Prostate gland (tissue), 2 donors: ENCODE measurements at regions not wholly inside any gene's neighbourhood (a gene's known extent, or its start where the extent isn't known, plus 50 kb on each side); places are given as distances from the start of the nearest gene placed in this dataset.

ENCODE experiments used
- POLR2A ChIP-seq: fragments of 450-650 bp; IDR thresholded peaks from one replicate; pipeline ENCODE4 v1.6.1; 2016; ENCODE audit warnings: antibody characterized with exemption, mild to moderate bottlenecking
- TF ChIP-seq, protein P1 (sequence below), 4 experiments: fragments of 200-600 bp in 2 of 4; fragments of 450-650 bp in 2 of 4; sonication (generic) in 2 of 4; IDR thresholded peaks; 1 replicate in 3 of 4; 2 replicates in 1 of 4; pipeline ENCODE4 v1.5.1; 2016 to 2019; ENCODE audit warnings: antibody characterized with exemption in 4 of 4, mild to moderate bottlenecking in 2 of 4, moderate library complexity in 2 of 4

DNA sequence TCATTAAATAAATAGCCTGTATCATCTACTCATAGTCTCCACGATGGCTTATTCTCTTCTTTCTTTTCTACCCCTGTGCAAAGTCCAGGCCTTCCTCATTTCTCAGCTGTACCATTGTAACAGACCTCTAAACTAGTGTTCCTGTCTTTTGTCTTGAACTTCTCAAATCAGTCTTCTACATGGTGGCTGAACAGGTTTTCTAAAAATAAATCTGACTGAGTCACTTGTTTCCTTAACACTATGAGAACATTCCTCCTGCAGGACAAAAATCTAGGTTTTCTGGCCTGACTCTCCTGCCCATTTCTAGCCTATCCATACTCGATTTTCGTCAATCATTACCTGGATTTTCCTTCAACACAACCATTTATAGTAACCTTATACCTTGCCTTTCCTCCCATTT is 1080.8 kb upstream of the TENM4 start:
- TF ChIP-seq, protein P1, sequence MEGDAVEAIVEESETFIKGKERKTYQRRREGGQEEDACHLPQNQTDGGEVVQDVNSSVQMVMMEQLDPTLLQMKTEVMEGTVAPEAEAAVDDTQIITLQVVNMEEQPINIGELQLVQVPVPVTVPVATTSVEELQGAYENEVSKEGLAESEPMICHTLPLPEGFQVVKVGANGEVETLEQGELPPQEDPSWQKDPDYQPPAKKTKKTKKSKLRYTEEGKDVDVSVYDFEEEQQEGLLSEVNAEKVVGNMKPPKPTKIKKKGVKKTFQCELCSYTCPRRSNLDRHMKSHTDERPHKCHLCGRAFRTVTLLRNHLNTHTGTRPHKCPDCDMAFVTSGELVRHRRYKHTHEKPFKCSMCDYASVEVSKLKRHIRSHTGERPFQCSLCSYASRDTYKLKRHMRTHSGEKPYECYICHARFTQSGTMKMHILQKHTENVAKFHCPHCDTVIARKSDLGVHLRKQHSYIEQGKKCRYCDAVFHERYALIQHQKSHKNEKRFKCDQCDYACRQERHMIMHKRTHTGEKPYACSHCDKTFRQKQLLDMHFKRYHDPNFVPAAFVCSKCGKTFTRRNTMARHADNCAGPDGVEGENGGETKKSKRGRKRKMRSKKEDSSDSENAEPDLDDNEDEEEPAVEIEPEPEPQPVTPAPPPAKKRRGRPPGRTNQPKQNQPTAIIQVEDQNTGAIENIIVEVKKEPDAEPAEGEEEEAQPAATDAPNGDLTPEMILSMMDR (IDR thresholded peaks at IDR 0.05) = no peak
- TF ChIP-seq POLR2A = no peak
